Stimulated activated naive CD8-positive, alpha-beta T cell treated with anti-CD3 and anti-CD28 coated beads, Interleukin-15, amount 100 ng/mL, for 72 hours (primary cell): ENCODE measurements at regions not wholly inside any gene's neighbourhood (a gene's known extent, or its start where the extent isn't known, plus 50 kb on each side); places are given as distances from the start of the nearest gene placed in this dataset.
A peak's percentile ranks its signal among the peaks of the same experiment; 100 is the strongest.
"Not testable (repeated sequence)": the region's sequence is repeated elsewhere in the genome, so short reads cannot be mapped to it uniquely, and the experiment has no call there.

Source experiments
- ATAC-seq: fragments of 150-1000 bp; cut with Tn5 transposase; 2 replicates; pipeline ENCODE4 v1.10.0; 2021; ENCODE audit warnings: mild to moderate bottlenecking, moderate library complexity
- DNase-seq, 2 donors: peaks; one replicate each; pipeline ENCODE4 v3.0.0; 2021 to 2022
- H3K27ac Mint-ChIP-seq, 2 donors: one replicate each; pipeline ENCODE4 v1.8.0; 2022; ENCODE audit warnings: mild to moderate bottlenecking in 2 of 2, mixed read lengths in 2 of 2, moderate library complexity in 2 of 2
- H3K27me3 Mint-ChIP-seq: one replicate; pipeline ENCODE4 v1.8.0; 2022; ENCODE audit warnings: mixed read lengths
- H3K4me1 Mint-ChIP-seq: one replicate; pipeline ENCODE4 v1.8.0; 2022; ENCODE audit warnings: mild to moderate bottlenecking, mixed read lengths
- H3K4me3 Mint-ChIP-seq, 2 donors: one replicate each; pipeline ENCODE4 v1.8.0; 2022; ENCODE audit warnings: mild to moderate bottlenecking in 2 of 2, mixed read lengths in 2 of 2, moderate library complexity in 1 of 2
- H3K9me3 Mint-ChIP-seq, 2 donors: one replicate each; pipeline ENCODE4 v1.8.0; 2022; ENCODE audit warnings: mixed read lengths in 2 of 2

DNA sequence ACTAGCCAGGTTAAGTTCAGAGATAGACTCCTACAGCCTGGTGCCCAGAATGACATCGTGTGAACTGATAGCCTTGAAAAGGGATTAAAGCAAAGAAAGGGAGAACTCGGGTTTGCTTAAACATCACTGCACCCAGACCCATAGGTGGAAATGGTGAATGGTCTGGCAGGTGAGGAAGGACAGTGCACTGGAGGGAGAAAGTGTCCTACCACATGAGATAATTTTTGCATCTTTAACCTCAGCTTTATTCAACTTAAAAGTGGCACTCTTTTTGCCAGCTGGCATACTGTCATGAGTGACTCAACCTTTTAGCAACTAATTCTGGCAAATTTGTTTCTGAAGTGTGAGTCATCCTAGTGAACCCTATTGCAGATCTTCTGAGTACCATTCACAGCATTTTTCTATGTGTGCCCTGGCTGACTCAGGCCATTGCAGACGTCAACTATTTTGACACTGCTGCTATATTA, 53.0 kb upstream of the DAPP1 start:
- Mint-ChIP-seq H3K27me3 (peaks cover 7% of the 10 kb centered on the region), H3K9me3 (peaks cover 16 to 18% of the 10 kb centered on the region in 2 donors), H3K4me1 (peaks cover 11% of the 10 kb centered on the region), H3K27ac (no peak overlapping the region), H3K4me3 (no peak overlapping the region)
- no peak for DNase-seq
- peak; percentile 83 for ATAC-seq

- no peak for DNase-seq
- peaks cover 7% of the 10 kb centered on the region for H3K27me3 Mint-ChIP-seq
- no peak overlapping the region for H3K4me3 Mint-ChIP-seq
- H3K27ac Mint-ChIP-seq, result no peak overlapping the region
- ATAC-seq, result no peak
- peaks cover 16 to 18% of the 10 kb centered on the region in 2 donors for H3K9me3 Mint-ChIP-seq
- H3K4me1 Mint-ChIP-seq, result peaks cover 11% of the 10 kb centered on the region
Measured at GRCh38 chr4:99762728-99763127, 53.9 kb upstream of the DAPP1 start.

GRCh38 chr4:99759988-99760387, 56.6 kb upstream of the DAPP1 start:
- H3K27me3 Mint-ChIP-seq, result peaks cover 7% of the 10 kb centered on the region
- H3K4me3 Mint-ChIP-seq, result no peak overlapping the region
- no peak overlapping the region for H3K27ac Mint-ChIP-seq
- no peak for DNase-seq
- H3K4me1 Mint-ChIP-seq, result peaks cover 17% of the 10 kb centered on the region
- ATAC-seq, result no peak
- peaks cover 15 to 16% of the 10 kb centered on the region in 2 donors for H3K9me3 Mint-ChIP-seq

- peaks cover 9 to 12% of the 10 kb centered on the region in 2 donors for H3K9me3 Mint-ChIP-seq
- peaks cover 7% of the 10 kb centered on the region for H3K27me3 Mint-ChIP-seq
- H3K4me1 Mint-ChIP-seq, result peaks cover 17% of the 10 kb centered on the region
- DNase-seq (no peak), ATAC-seq (no peak)
- H3K4me3 Mint-ChIP-seq, result no peak overlapping the region
- H3K27ac Mint-ChIP-seq, result peak overlapping the region in 1 of 2 donors; percentile 60
Measured at GRCh38 chr4:99759346-99759984, 57.2 kb upstream of the DAPP1 start.

GRCh38 chr4:99755223-99755944, 61.2 kb upstream of the DAPP1 start:
- Mint-ChIP-seq H3K27ac (no peak overlapping the region), H3K9me3 (no peaks in the 10 kb centered on the region), H3K27me3 (peaks cover 19% of the 10 kb centered on the region), H3K4me1 (peaks cover 17% of the 10 kb centered on the region), H3K4me3 (no peak overlapping the region)
- DNase-seq, result no peak
- ATAC-seq, result no peak

- no peak overlapping the region for H3K27ac Mint-ChIP-seq
- ATAC-seq, result peak; percentile 15
- peaks cover 13% of the 10 kb centered on the region for H3K4me1 Mint-ChIP-seq
- H3K4me3 Mint-ChIP-seq, result no peak overlapping the region
- no peak for DNase-seq
- H3K9me3 Mint-ChIP-seq, result no peaks in the 10 kb centered on the region
- H3K27me3 Mint-ChIP-seq, result peaks cover 19% of the 10 kb centered on the region
Measured at GRCh38 chr4:99754756-99755155, 61.9 kb upstream of the DAPP1 start.

DNA sequence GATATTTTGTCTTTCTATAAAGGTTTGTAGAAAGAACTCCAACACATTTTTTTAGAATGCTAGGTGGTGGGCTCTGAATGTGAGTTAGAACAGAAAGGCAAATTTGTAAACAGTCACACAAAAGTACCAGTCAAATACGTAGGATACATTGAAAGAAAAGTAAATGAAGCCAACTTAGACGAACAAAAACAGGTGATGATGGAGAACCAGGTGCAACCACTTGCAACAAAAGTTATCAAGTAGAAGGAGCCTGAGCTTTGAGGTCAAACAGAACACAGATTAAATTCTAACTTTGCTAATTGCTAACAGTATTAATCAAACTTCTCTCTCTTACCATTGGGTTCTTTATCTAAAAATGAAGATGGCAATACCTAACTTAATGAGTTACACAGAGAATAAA, 62.7 kb upstream of the DAPP1 start:
- no peak for ATAC-seq
- DNase-seq, result no peak
- H3K9me3 Mint-ChIP-seq, result no peaks in the 10 kb centered on the region
- H3K4me3 Mint-ChIP-seq, result no peak overlapping the region
- H3K27ac Mint-ChIP-seq, result no peak overlapping the region
- H3K4me1 Mint-ChIP-seq, result peaks cover 6% of the 10 kb centered on the region
- peaks cover 11% of the 10 kb centered on the region for H3K27me3 Mint-ChIP-seq

DNA sequence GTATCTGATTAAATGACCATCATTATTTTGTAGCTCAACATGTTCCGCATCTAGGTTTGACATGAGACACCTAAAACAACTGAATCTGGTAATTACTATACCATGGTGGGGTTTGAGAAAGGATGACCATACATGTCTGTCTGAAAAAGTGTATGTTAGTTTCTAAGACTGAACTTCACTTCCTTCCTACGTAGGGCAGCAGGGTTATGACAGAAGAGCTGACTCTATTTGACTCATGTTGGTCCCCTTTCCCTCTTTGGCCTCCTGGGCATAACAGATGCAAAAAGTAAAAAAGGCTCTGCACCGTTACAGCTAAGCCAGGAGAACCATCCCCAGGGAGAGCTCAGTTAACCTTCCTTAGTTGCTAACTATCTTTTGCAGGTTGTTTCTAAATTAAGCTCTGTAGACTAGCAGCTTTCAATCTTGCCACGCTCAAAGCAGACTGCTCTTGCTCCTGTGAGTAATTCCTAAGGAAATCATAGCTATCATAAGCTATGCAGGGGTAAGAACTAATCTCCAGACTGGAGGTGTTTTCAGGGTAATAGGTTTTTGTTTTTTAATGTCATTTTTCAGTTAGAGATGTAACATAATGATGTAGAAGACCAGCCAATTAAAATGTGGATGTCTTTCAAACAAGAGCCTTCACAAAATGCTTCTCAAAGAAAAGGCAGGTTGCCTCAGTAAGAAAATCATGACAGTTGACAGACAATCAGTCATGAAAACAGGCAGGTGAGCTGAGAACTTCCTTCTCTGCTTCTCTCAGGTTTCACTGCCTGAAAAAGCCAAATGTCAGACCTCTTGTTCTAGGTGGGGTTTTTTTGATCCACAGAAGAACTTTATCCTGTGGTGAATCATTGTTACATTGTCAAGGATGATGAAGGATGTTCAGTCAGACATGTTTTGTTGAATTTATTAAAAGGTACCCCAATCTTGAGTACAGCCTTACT, 66.9 kb upstream of the DAPP1 start:
- H3K27me3 Mint-ChIP-seq, result peaks cover 22% of the 10 kb centered on the region
- ATAC-seq, result no peak
- DNase-seq, result no peak
- no peak overlapping the region for H3K4me3 Mint-ChIP-seq
- no peaks in the 10 kb centered on the region for H3K9me3 Mint-ChIP-seq
- no peaks in the 10 kb centered on the region for H3K4me1 Mint-ChIP-seq
- no peak overlapping the region for H3K27ac Mint-ChIP-seq

DNA sequence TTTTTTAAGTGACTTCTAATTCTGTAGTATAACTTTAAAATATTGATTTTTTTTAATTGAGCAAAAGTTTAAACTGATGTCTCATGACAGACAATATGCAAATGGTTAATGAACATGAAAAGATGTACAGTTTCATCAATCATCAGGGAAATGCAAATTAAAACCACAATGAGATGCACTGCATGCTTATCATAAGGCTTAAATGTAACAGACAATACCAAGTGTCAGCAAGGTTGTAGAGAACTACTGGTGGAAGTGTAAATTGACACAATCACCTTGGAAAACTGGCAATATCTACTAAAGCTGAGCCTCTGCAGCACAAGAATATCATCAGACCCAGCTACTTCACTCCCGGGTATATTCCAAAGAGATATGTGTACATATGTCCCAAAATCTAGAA, 70.2 kb upstream of the DAPP1 start:
- Mint-ChIP-seq H3K27ac (no peak overlapping the region), H3K4me1 (no peaks in the 10 kb centered on the region), H3K27me3 (peaks cover 19% of the 10 kb centered on the region), H3K9me3 (no peaks in the 10 kb centered on the region), H3K4me3 (no peak overlapping the region)
- ATAC-seq (no peak), DNase-seq (no peak)

DNA sequence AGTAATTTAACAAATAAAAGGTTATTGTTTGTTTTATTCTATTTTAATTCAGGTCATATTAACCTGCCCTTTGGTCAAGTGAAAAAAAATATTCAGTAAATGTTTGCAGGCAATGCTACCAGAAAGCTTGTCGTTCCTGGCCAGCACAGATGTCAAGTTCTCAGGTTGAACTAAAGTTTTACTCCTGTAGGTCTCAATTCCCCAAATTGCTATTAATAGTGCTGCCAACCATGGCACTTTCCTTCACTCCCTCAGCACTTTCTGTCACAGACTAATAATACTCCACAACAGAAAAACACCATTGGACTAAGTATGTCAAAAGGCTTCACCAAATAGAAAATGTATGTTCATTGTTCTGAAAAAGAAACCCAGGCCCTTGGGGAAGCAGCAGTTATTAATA, 79.2 kb upstream of the C4orf54 start:
- no peak overlapping the region for H3K4me3 Mint-ChIP-seq
- ATAC-seq (no peak), DNase-seq (no peak)
- H3K4me1 Mint-ChIP-seq, result no peaks in the 10 kb centered on the region
- peaks cover 5 to 7% of the 10 kb centered on the region in 2 donors for H3K9me3 Mint-ChIP-seq
- H3K27ac Mint-ChIP-seq, result no peak overlapping the region
- peaks cover 20% of the 10 kb centered on the region for H3K27me3 Mint-ChIP-seq

DNA sequence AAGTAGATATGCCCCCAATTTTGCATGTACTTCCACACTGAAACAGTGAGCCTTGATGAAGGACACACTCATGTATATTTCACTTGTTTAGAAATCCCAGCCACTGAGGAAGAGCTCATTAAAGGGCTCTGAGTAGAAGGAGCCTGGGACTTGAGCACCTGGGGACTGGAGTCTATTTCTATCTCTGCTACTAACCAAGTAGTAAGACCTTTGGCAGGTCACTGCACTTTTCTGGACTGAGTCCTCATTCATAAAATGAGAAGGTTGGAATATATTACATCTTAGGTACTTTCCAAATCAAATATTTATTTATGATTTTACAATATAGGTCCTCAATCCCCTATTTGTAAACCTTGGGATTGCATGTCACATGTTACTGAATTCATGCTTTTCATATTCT, 78.2 kb upstream of the C4orf54 start:
- ATAC-seq (no peak), DNase-seq (no peak)
- H3K9me3 Mint-ChIP-seq, result peaks cover 5 to 7% of the 10 kb centered on the region in 2 donors
- no peak overlapping the region for H3K27ac Mint-ChIP-seq
- peaks cover 18% of the 10 kb centered on the region for H3K27me3 Mint-ChIP-seq
- H3K4me3 Mint-ChIP-seq, result no peak overlapping the region
- H3K4me1 Mint-ChIP-seq, result no peaks in the 10 kb centered on the region

DNA sequence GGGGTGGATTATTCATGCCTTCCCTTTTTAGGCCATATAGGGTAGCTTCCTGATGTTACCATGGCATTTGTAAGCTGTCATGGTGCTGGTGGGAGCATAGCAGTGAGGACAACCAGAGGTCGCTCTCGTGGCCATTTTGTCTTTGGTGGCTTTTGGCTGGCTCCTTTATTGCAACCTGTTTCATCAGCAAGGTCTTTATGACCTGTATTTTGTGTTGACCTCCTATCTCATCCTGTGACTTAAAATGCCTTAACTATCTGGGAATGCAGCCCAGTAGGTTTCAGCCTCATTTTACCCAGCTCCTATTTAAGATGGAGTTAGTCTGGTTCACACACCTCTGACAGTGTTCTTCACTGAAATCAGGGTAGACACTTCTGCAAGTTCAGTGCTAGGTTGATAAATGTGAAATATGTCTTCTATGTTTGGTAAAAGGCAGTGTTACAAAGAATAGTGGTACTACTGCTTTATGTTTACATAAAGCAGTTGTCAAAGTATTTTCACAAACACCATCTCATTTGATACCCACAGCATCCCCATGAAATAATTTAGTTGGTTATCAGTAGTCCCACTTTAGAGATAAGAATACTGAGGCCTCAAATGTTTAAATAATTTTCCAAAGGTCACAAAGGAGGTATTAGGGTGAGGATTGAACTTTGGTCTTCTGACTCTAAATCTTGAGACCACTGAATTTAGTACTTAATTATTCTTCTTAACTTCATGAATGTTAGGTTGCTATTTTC, 77.1 kb upstream of the C4orf54 start:
- Mint-ChIP-seq H3K4me1 (no peaks in the 10 kb centered on the region), H3K27me3 (peaks cover 8% of the 10 kb centered on the region), H3K27ac (peak overlapping the region in 1 of 2 donors; percentile 85), H3K9me3 (peaks cover 3 to 4% of the 10 kb centered on the region in 2 donors), H3K4me3 (no peak overlapping the region)
- ATAC-seq (no peak), DNase-seq (no peak)

DNA sequence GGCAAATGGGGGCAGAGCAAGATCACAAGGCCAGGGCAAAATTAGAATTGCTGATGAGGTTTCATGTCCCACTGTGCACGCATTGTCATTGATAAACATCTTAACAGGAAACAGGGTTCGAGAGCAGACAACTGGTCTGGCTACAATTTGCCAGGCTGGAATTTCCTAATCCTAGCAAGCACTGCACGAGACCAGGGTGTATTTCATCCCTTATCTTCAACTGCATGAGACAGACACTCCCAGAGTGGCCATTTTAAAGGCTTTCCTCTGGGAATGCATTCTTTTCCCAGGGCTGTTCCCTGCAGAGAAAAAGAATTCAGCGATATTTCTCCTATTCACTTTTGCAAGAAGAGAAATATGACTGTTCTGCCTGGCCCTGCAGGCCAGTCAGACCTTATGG, 75.8 kb upstream of the C4orf54 start:
- not testable (repeated sequence) for H3K27me3 Mint-ChIP-seq, H3K27ac Mint-ChIP-seq, H3K4me1 Mint-ChIP-seq, DNase-seq, ATAC-seq, H3K9me3 Mint-ChIP-seq, H3K4me3 Mint-ChIP-seq

DNA sequence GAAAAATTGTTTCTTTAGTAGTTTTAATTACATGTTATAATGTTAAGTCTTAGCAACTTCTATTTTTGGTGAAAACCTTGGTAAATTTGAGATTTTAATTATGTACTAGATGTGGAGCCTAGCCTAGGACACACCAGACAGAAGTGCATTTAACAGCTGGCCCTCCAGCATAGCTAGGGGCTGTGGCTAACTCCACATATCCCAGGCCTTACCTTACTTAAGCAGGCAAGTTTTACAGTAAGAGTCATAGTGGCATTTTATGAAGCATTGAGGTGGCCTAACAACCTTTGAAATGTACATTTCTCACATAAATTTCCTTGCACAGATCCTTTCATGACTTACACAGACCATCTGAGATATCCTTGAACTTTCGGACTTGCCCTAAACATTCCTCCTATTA, 71.6 kb upstream of the C4orf54 start:
- no peak overlapping the region for H3K4me3 Mint-ChIP-seq
- H3K27me3 Mint-ChIP-seq, result no peaks in the 10 kb centered on the region
- no peaks in the 10 kb centered on the region for H3K4me1 Mint-ChIP-seq
- DNase-seq, result no peak
- no peak overlapping the region for H3K27ac Mint-ChIP-seq
- H3K9me3 Mint-ChIP-seq, result no peaks in the 10 kb centered on the region
- no peak for ATAC-seq

GRCh38 chr4:99724067-99724466, 66.4 kb upstream of the C4orf54 start:
- no peaks in the 10 kb centered on the region for H3K4me1 Mint-ChIP-seq

More at GRCh38 chr4:99724067-99724466, 66.4 kb upstream of the C4orf54 start:
- DNase-seq (no peak), ATAC-seq (no peak)
- Mint-ChIP-seq H3K27me3 (peaks cover 18% of the 10 kb centered on the region), H3K9me3 (no peaks in the 10 kb centered on the region), H3K4me3 (no peak overlapping the region), H3K27ac (no peak overlapping the region)
